Activated naive CD8-positive, alpha-beta T cell treated with anti-CD3 and anti-CD28 coated beads, Interleukin-2, amount 10 ng/mL, durations not matched to agents 7 days and 5 days (primary cell): ENCODE measurements at regions not wholly inside any gene's neighbourhood (a gene's known extent, or its start where the extent isn't known, plus 50 kb on each side); places are given as distances from the start of the nearest gene placed in this dataset.

Source experiments
- ATAC-seq: fragments of 150-1000 bp; cut with Tn5 transposase; one replicate; pipeline ENCODE4 v1.10.0; 2021; ENCODE audit warnings: low read depth, moderate library complexity
- POLR2A ChIA-PET: fragments of 350-600 bp; sonication (Branson Sonifier 250); formaldehyde crosslinking; loops from one replicate; lab custom pipeline; 2021; ENCODE audit warnings: antibody characterized with exemption; lab: Charles Lee
- DNase-seq: peaks from one replicate; pipeline ENCODE4 v3.0.0; 2021
- H3K27ac Mint-ChIP-seq: one replicate; pipeline ENCODE4 v1.8.0; 2022; ENCODE audit warnings: mild to moderate bottlenecking, mixed read lengths
- H3K27me3 Mint-ChIP-seq: one replicate; pipeline ENCODE4 v1.8.0; 2022; ENCODE audit warnings: mild to moderate bottlenecking, moderate library complexity, mixed read lengths
- H3K36me3 Mint-ChIP-seq: one replicate; pipeline ENCODE4 v1.8.0; 2021; ENCODE audit warnings: mild to moderate bottlenecking, mixed read lengths
- H3K4me1 Mint-ChIP-seq: one replicate; pipeline ENCODE4 v1.8.0; 2021; ENCODE audit warnings: mixed read lengths
- H3K4me3 Mint-ChIP-seq: one replicate; pipeline ENCODE4 v1.8.0; 2022; ENCODE audit warnings: mild to moderate bottlenecking, moderate library complexity, mixed read lengths
- H3K9me3 Mint-ChIP-seq: one replicate; pipeline ENCODE4 v1.8.0; 2021; ENCODE audit warnings: mixed read lengths

- Mint-ChIP-seq H3K36me3 (no peaks in the 10 kb centered on the region), H3K4me3 (no peak overlapping the region), H3K27me3 (no peaks in the 10 kb centered on the region), H3K4me1 (no peaks in the 10 kb centered on the region), H3K9me3 (peaks cover 5% of the 10 kb centered on the region), H3K27ac (no peak overlapping the region)
- no peak for DNase-seq
- no peak for ATAC-seq
- POLR2A ChIA-PET = no interaction called here
Observed at GRCh38 chr4:19698961-19699360, 552.7 kb upstream of the SLIT2 start.

DNA sequence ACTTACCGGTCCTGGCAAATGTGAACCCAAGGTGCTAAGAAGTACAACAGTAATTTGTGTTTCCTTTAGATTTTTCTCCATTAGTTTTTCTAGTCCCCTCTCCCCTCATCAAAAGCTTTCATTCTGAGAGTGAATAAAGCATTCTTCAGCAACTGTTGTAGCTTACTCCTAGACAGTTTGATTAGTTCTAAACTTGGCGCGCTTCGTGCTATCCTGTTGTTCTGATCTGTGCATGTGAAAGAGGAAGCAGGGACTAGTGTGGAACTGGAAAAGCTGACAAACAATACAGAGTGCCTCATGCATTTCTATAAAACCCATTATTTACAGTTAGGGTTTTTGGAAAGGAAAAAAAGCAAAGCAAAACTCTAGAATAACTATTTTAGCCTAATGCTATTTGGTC lies 556.9 kb upstream of the SLIT2 start:
- POLR2A ChIA-PET = no interaction called here
- ATAC-seq = no peak
- no peaks in the 10 kb centered on the region for H3K36me3 Mint-ChIP-seq

DNA sequence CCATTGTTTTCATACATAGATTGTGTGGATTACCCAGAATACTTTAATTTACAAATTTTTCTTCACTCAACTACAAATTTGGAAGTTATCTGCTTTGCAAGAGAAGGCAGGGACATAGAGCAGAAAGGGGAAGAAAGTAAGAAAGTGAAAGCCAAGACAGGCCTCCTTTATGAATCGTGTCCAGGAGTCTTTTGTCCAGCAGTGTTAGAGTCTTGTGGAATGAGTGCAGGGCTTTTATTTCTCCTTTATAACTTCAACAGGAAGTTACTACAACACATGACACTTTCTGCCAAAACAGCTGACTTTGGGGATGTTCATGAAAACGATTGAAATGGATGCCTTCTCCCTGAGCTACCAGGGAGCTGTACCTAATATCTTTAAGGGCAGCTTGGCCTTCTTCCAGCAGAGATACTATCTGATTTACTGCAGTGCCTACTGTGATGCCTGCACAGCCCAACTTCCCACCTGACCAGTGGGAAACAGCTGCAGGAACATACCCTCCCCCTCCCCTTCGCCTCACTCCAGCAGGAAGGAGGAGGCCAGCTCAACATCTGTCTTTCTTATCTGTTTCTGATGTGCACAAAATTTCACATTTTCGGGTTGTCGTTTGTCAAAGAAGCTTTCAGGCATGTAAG lies 557.7 kb upstream of the SLIT2 start:
- no peak for DNase-seq
- ATAC-seq = no peak
- POLR2A ChIA-PET = no interaction called here
- Mint-ChIP-seq H3K27me3 (no peaks in the 10 kb centered on the region), H3K36me3 (no peaks in the 10 kb centered on the region), H3K9me3 (peaks cover 4% of the 10 kb centered on the region), H3K4me3 (no peak overlapping the region), H3K27ac (no peak overlapping the region), H3K4me1 (no peaks in the 10 kb centered on the region)

More for the DNA sequence above, 556.9 kb upstream of the SLIT2 start:
- peaks cover 4% of the 10 kb centered on the region for H3K9me3 Mint-ChIP-seq
- no peak overlapping the region for H3K4me3 Mint-ChIP-seq
- no peaks in the 10 kb centered on the region for H3K27me3 Mint-ChIP-seq
- no peak overlapping the region for H3K27ac Mint-ChIP-seq
- no peaks in the 10 kb centered on the region for H3K4me1 Mint-ChIP-seq
- no peak for DNase-seq

- ATAC-seq (no peak), DNase-seq (no peak)
- Mint-ChIP-seq H3K27me3 (no peaks in the 10 kb centered on the region), H3K36me3 (no peaks in the 10 kb centered on the region), H3K4me1 (no peaks in the 10 kb centered on the region), H3K9me3 (no peaks in the 10 kb centered on the region), H3K4me3 (no peak overlapping the region), H3K27ac (no peak overlapping the region)
- POLR2A ChIA-PET = no interaction called here
Observed at GRCh38 chr4:19689511-19689910, 562.2 kb upstream of the SLIT2 start.

DNA sequence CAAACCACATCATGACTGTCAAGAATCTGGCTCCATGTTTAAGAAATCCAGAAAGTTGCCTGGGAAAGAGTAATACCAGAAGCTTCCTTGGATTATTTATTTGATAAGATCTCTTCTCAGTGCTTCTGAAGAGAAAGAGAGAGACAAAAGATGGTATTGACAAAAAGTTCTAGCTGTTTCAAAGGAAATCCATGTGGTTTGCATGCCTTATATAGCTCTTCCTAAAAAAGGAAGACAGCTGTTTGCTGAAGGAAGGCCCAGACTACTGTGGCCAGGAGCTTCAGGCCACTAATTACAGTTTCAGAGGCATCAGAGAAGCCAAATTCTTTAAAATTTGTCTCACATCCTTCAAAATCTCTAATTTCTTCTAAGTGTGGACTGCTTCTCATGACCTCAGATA lies 565.2 kb upstream of the SLIT2 start:
- Mint-ChIP-seq H3K9me3 (no peaks in the 10 kb centered on the region), H3K4me3 (no peak overlapping the region)

GRCh38 chr4:19684084-19684483 lies 567.6 kb upstream of the SLIT2 start:
- Mint-ChIP-seq H3K36me3 (no peaks in the 10 kb centered on the region), H3K4me1 (no peaks in the 10 kb centered on the region), H3K27ac (no peak overlapping the region), H3K4me3 (no peak overlapping the region), H3K27me3 (no peaks in the 10 kb centered on the region), H3K9me3 (no peaks in the 10 kb centered on the region)
- DNase-seq (no peak), ATAC-seq (no peak)
- POLR2A ChIA-PET = no interaction called here

More for the DNA sequence above, 565.2 kb upstream of the SLIT2 start:
- H3K36me3 Mint-ChIP-seq = no peaks in the 10 kb centered on the region
- H3K4me1 Mint-ChIP-seq = no peaks in the 10 kb centered on the region
- no peak for ATAC-seq
- DNase-seq = no peak
- H3K27me3 Mint-ChIP-seq = no peaks in the 10 kb centered on the region
- no peak overlapping the region for H3K27ac Mint-ChIP-seq
- POLR2A ChIA-PET = no interaction called here

GRCh38 chr4:19683426-19683825 lies 568.3 kb upstream of the SLIT2 start:
- H3K27ac Mint-ChIP-seq = no peak overlapping the region
- H3K36me3 Mint-ChIP-seq = no peaks in the 10 kb centered on the region
- ATAC-seq (no peak), DNase-seq (no peak)
- no peak overlapping the region for H3K4me3 Mint-ChIP-seq
- no peaks in the 10 kb centered on the region for H3K4me1 Mint-ChIP-seq
- no peaks in the 10 kb centered on the region for H3K9me3 Mint-ChIP-seq
- H3K27me3 Mint-ChIP-seq = no peaks in the 10 kb centered on the region
- POLR2A ChIA-PET = no interaction called here

DNA sequence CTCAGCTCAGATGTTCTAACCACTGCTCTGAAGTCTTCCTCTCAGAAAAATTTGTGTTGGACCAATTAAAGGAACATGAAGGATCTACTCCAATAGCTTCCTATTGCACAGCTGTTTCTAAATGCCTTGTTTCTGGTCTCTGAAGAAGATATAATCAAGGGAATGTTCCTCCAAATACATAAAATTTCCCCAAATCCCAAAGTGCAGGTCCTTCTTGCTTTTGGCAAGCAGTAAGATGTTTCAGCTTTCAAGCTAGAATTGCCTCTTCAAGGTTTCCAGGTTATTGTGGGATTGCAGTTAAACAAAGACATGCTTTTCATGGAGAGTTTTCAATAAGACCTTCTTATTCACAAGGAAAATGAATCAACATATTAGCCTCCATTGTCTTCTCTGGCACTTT lies 574.5 kb upstream of the SLIT2 start:
- Mint-ChIP-seq H3K27ac (no peak overlapping the region), H3K9me3 (peaks cover 6% of the 10 kb centered on the region), H3K4me3 (no peak overlapping the region), H3K36me3 (no peaks in the 10 kb centered on the region), H3K4me1 (no peaks in the 10 kb centered on the region), H3K27me3 (no peaks in the 10 kb centered on the region)
- DNase-seq (no peak), ATAC-seq (no peak)
- POLR2A ChIA-PET = no interaction called here

GRCh38 chr4:19675172-19675811 lies 576.4 kb upstream of the SLIT2 start:
- POLR2A ChIA-PET = no interaction called here
- ATAC-seq = no peak

GRCh38 chr4:19659101-19659500 lies 592.6 kb upstream of the SLIT2 start:
- Mint-ChIP-seq H3K4me3 (no peak overlapping the region), H3K27ac (no peak overlapping the region), H3K9me3 (peaks cover 7% of the 10 kb centered on the region), H3K27me3 (no peaks in the 10 kb centered on the region), H3K36me3 (no peaks in the 10 kb centered on the region), H3K4me1 (no peaks in the 10 kb centered on the region)
- POLR2A ChIA-PET = no interaction called here
- ATAC-seq = no peak
- no peak for DNase-seq

More at GRCh38 chr4:19675172-19675811, 576.4 kb upstream of the SLIT2 start:
- Mint-ChIP-seq H3K27ac (no peak overlapping the region), H3K9me3 (peaks cover 8% of the 10 kb centered on the region), H3K36me3 (no peaks in the 10 kb centered on the region), H3K27me3 (no peaks in the 10 kb centered on the region), H3K4me1 (no peaks in the 10 kb centered on the region), H3K4me3 (no peak overlapping the region)
- no peak for DNase-seq

DNA sequence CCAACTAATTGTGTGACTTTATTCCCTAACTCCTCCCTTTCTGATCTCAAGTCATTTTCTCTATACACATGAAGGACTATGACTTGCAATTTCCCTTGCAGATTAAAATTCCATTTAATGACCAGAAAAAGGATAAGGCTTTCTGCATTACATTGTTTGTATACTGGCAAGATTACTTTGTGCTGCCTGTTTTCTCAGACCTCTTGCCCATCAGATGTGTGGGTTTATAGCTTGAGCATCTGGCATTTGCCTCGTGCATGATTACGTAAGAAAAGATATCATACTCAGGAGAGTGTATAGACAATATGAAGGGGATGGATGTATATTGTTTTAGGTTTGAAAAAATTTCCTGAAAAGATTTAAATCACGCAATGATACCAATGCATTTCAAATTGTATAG lies 593.8 kb upstream of the SLIT2 start:
- H3K36me3 Mint-ChIP-seq = no peaks in the 10 kb centered on the region
- peaks cover 7% of the 10 kb centered on the region for H3K9me3 Mint-ChIP-seq
- no peak overlapping the region for H3K4me3 Mint-ChIP-seq
- H3K27me3 Mint-ChIP-seq = no peaks in the 10 kb centered on the region
- ATAC-seq = no peak
- no peak overlapping the region for H3K27ac Mint-ChIP-seq
- no peak for DNase-seq
- POLR2A ChIA-PET = no interaction called here
- no peaks in the 10 kb centered on the region for H3K4me1 Mint-ChIP-seq

- Mint-ChIP-seq H3K27ac (no peak overlapping the region), H3K4me3 (no peak overlapping the region)
- no peak for ATAC-seq
Observed at GRCh38 chr4:19655666-19656065, 596.0 kb upstream of the SLIT2 start.

DNA sequence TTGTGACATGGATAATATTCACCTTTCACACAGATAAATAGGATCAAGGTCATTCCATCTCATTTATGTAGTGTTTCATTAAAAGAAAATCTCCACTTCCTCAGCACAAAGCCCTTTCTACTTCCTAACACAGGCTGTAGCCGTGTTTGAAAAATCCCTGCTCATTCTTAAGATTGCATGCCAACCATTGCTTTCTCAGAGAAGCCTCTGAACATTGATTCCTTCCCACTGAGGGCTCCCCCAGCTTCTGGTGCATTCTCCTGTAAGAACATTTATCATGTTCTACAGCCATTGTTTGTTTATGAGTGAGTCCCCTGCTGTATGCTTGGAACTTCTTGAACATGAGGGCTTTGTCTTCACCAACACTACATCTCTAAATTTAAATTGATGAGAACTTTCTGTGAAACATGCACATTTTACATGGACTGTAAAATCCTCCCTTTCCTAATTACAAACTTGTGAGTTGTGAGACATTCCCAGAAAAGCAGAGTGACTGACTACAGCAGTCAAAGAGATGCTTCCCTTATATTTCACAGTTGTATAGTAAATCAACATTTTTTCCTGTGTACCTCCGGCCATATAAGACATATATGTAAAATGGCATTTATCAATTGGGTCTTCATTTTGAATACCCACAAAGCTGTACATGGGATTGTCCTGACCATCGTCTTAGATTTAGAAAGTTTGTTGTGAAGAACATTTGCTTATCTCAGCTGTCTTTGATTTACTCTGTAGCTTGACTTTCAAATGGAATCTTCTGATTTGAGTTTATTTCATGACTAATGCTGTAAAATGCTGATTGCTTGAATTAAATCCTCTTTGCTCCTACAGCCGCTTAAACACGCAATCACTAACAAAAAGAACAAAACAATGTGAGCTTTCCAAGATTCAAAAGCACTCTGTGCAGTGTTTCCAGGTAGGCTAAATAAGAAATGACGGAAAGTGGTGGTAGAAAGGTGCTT lies 600.5 kb upstream of the SLIT2 start:
- H3K36me3 Mint-ChIP-seq = no peaks in the 10 kb centered on the region
- peaks cover 12% of the 10 kb centered on the region for H3K9me3 Mint-ChIP-seq
- ATAC-seq (no peak), DNase-seq (no peak)
- no peak overlapping the region for H3K4me3 Mint-ChIP-seq
- H3K27ac Mint-ChIP-seq = no peak overlapping the region
- POLR2A ChIA-PET = no interaction called here
- H3K27me3 Mint-ChIP-seq = no peaks in the 10 kb centered on the region
- H3K4me1 Mint-ChIP-seq = no peaks in the 10 kb centered on the region

More at GRCh38 chr4:19655666-19656065, 596.0 kb upstream of the SLIT2 start:
- H3K36me3 Mint-ChIP-seq = no peaks in the 10 kb centered on the region
- no peak for DNase-seq
- H3K9me3 Mint-ChIP-seq = peaks cover 7% of the 10 kb centered on the region
- H3K4me1 Mint-ChIP-seq = no peaks in the 10 kb centered on the region
- H3K27me3 Mint-ChIP-seq = no peaks in the 10 kb centered on the region
- POLR2A ChIA-PET = no interaction called here
